NCI-H82 treated with DMSO at 0.1 percent for 48 hours (cell line): ENCODE measurements at regions not wholly inside any gene's neighbourhood (a gene's known extent, or its start where the extent isn't known, plus 50 kb on each side); places are given as distances from the start of the nearest gene placed in this dataset.
"Not testable (repeated sequence)": the region's sequence is repeated elsewhere in the genome, so short reads cannot be mapped to it uniquely, and the experiment has no call there.

Experiments used
- DNase-seq: peaks from one replicate; lab custom pipeline; 2025; ENCODE audit not compliant: unreplicated experiment; lab: John Stamatoyannopoulos, UW

GRCh38 chr7:24392774-24393173 lies 108.8 kb downstream of the NPY start:
- no peak for DNase-seq

GRCh38 chr7:24395512-24395911 lies 111.5 kb downstream of the NPY start:
- peak; percentile 83 for DNase-seq

- DNase-seq = not testable (repeated sequence)
Observed at GRCh38 chr7:24396387-24396786, 112.4 kb downstream of the NPY start.

- DNase-seq = no peak
Observed at GRCh38 chr7:24401628-24402593, 117.9 kb downstream of the NPY start.

GRCh38 chr7:24402655-24403054 lies 118.7 kb downstream of the NPY start:
- no peak for DNase-seq

GRCh38 chr7:24403557-24403956 lies 119.6 kb downstream of the NPY start:
- no peak for DNase-seq

- no peak for DNase-seq
Observed at GRCh38 chr7:24404315-24404714, 120.3 kb downstream of the NPY start.

- no peak for DNase-seq
Observed at GRCh38 chr7:24405002-24405401, 121.0 kb downstream of the NPY start.

GRCh38 chr7:24406053-24406788 lies 122.2 kb downstream of the NPY start:
- DNase-seq = no peak

GRCh38 chr7:24406789-24407299 lies 122.9 kb downstream of the NPY start:
- DNase-seq = peak; percentile 24

GRCh38 chr7:24407965-24408364 lies 124.0 kb downstream of the NPY start:
- no peak for DNase-seq

- no peak for DNase-seq
Observed at GRCh38 chr7:24408798-24409430, 124.9 kb downstream of the NPY start.

GRCh38 chr7:24409431-24410024 lies 125.5 kb downstream of the NPY start:
- no peak for DNase-seq

- DNase-seq = no peak
Observed at GRCh38 chr7:24411226-24411625, 127.2 kb downstream of the NPY start.

GRCh38 chr7:24417526-24418120 lies 133.6 kb downstream of the NPY start:
- DNase-seq = no peak

- DNase-seq = no peak
Observed at GRCh38 chr7:24419077-24419476, 135.1 kb downstream of the NPY start.

- DNase-seq = no peak
Observed at GRCh38 chr7:24419511-24419910, 135.5 kb downstream of the NPY start.

GRCh38 chr7:24422441-24423010 lies 138.5 kb downstream of the NPY start:
- peak; percentile 33 for DNase-seq

- DNase-seq = no peak
Observed at GRCh38 chr7:24425664-24426063, 141.7 kb downstream of the NPY start.

GRCh38 chr7:24427048-24427447 lies 143.1 kb downstream of the NPY start:
- no peak for DNase-seq
